MM.1S (cell line): ENCODE measurements at regions not wholly inside any gene's neighbourhood (a gene's known extent, or its start where the extent isn't known, plus 50 kb on each side); places are given as distances from the start of the nearest gene placed in this dataset.

Experiments used
- CTCF ChIP-seq: fragments of 300-600 bp; sonication (generic); IDR thresholded peaks from 2 replicates; pipeline ENCODE4 v1.5.1; 2016; ENCODE audit warnings: antibody characterized with exemption, low read length, mixed read lengths
- EZH2 ChIP-seq: fragments of 300-600 bp; sonication (generic); optimal IDR thresholded peaks from 2 replicates; pipeline ENCODE3; 2017; ENCODE audit warnings: low read depth, mild to moderate bottlenecking, antibody characterized with exemption, low read length, mixed read lengths

GRCh38 chrX:80879916-80880315 lies 70.2 kb upstream of the BRWD3 start:
- TF ChIP-seq CTCF: no peak
- TF ChIP-seq EZH2: no peak
